WI38 (cell line): ENCODE measurements at regions not wholly inside any gene's neighbourhood (a gene's known extent, or its start where the extent isn't known, plus 50 kb on each side); places are given as distances from the start of the nearest gene placed in this dataset.

Experiments used
- H3K4me3 ChIP-seq: 2 replicates; pipeline ENCODE4 v1.5.1; 2011; ENCODE audit warnings: low read depth, mild to moderate bottlenecking, control low read depth, low read length
- TF ChIP-seq, protein P1 (sequence below): IDR thresholded peaks from 2 replicates; pipeline ENCODE4 v1.5.1; 2012; ENCODE audit warnings: low read depth, mild to moderate bottlenecking, control low read depth, low read length

DNA sequence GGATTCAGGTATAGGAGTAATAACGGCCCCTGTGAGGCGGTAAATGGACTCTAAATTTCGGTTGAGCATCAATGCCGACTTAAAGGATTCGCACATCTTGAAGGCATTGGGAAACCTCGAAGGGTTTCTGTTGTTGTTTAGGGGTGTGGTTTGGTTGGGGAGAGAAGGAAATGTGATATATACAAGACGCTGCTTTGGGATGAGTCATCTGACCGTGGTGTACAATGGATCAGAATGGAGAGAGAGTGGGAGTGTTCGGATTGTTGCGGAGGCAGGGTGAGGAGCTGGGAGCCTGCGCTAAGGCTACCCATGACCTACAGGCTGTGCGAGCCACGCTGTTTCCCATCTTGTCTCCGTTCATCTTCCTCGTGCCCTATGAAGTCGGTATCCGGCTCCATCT, 60.4 kb upstream of the ERCC6L2 start:
- TF ChIP-seq, protein P1, sequence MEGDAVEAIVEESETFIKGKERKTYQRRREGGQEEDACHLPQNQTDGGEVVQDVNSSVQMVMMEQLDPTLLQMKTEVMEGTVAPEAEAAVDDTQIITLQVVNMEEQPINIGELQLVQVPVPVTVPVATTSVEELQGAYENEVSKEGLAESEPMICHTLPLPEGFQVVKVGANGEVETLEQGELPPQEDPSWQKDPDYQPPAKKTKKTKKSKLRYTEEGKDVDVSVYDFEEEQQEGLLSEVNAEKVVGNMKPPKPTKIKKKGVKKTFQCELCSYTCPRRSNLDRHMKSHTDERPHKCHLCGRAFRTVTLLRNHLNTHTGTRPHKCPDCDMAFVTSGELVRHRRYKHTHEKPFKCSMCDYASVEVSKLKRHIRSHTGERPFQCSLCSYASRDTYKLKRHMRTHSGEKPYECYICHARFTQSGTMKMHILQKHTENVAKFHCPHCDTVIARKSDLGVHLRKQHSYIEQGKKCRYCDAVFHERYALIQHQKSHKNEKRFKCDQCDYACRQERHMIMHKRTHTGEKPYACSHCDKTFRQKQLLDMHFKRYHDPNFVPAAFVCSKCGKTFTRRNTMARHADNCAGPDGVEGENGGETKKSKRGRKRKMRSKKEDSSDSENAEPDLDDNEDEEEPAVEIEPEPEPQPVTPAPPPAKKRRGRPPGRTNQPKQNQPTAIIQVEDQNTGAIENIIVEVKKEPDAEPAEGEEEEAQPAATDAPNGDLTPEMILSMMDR = no peak
- H3K4me3 ChIP-seq = no peak overlapping the region

GRCh38 chr9:95813923-95814322, 61.6 kb upstream of the ERCC6L2 start:
- H3K4me3 ChIP-seq = no peak overlapping the region
- TF ChIP-seq, protein P1 = no peak

DNA sequence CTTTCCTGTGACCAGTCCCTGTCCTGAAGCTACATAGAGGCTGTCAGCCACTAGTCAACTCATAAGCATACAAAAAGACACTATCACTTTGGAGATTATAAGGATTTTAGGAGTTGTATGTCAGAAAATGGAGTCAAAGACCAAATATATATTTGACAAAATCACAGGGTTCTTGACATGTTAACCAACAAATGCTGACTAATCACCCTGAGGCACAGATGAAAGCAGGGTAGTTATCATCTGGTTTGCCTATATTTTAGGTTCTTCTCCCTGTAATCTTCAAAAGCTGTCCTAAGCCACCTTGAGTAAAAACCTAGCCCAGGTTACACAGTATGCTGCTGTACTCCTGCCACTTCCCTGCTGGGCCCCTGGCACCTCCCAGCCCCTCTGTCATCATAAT, 64.7 kb upstream of the ERCC6L2 start:
- TF ChIP-seq, protein P1 = no peak
- no peak overlapping the region for H3K4me3 ChIP-seq

DNA sequence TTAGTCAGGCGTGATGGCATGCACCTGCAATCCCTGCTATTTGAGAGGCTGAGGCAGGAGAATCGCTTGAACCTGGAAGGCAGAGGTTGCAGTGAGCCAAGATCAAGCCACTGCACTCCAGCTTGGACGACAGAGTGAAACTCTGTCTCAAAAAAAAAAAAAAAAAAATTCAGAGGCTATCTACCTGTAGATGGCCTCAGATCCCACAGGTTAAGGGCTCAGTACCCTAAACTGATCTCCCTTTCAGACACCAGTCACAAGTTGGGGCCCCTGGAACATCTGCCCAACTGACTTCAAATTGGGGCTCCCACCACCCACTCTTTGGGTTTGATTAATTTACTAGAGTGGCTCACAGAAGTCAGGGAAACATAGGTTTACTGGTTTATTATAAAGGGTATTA, 65.4 kb upstream of the ERCC6L2 start:
- no peak overlapping the region for H3K4me3 ChIP-seq
- TF ChIP-seq, protein P1 = no peak

DNA sequence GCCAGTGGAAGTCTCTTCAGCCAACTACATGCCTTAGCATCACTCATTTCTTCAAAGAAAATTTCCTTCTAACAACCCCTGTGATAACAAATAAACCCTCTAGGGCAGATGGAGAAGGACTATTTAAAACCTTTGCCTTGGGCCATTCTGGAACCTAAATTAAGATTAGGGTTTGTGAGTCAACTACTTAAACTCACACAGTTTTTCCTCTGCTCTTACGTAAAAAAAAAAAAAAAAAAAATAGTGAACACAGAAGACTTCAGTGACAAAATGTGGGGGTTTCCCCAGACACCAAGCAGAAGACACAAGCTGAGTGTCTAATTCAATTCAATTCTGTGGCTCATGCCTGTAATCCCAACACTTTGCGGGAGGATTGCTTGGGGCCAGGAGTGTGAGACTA, 65.8 kb upstream of the ERCC6L2 start:
- TF ChIP-seq, protein P1 = no peak
- no peak overlapping the region for H3K4me3 ChIP-seq

GRCh38 chr9:95808011-95808410, 67.5 kb upstream of the ERCC6L2 start:
- H3K4me3 ChIP-seq = no peak overlapping the region
- TF ChIP-seq, protein P1 = no peak

GRCh38 chr9:95807326-95807947, 68.1 kb upstream of the ERCC6L2 start:
- TF ChIP-seq, protein P1 = no peak
- no peak overlapping the region for H3K4me3 ChIP-seq
